Activated CD4-positive, alpha-beta T cell treated with anti-CD3 and anti-CD28 coated beads, Interleukin-2, amount 50 U/mL, for 16 hours (primary cell): ENCODE measurements at regions not wholly inside any gene's neighbourhood (a gene's known extent, or its start where the extent isn't known, plus 50 kb on each side); places are given as distances from the start of the nearest gene placed in this dataset.
"Not testable (repeated sequence)": the region's sequence is repeated elsewhere in the genome, so short reads cannot be mapped to it uniquely, and the experiment has no call there.

ENCODE experiments used
- DNase-seq: peaks from one replicate; pipeline ENCODE4 v3.0.0-alpha.2; 2020

GRCh38 chr2:167670588-167670987 lies 576.8 kb downstream of the STK39 start:
- DNase-seq = no peak

GRCh38 chr2:167653131-167653530 lies 594.3 kb downstream of the STK39 start:
- no peak for DNase-seq

- DNase-seq = no peak
Observed at GRCh38 chr2:167652401-167652800, 595.0 kb downstream of the STK39 start.

GRCh38 chr2:167651406-167652151 lies 595.8 kb downstream of the STK39 start:
- no peak for DNase-seq

GRCh38 chr2:167646557-167646956 lies 600.8 kb downstream of the STK39 start:
- DNase-seq = no peak

- DNase-seq = no peak
Observed at GRCh38 chr2:167640096-167640495, 607.3 kb downstream of the STK39 start.

GRCh38 chr2:167637741-167638140 lies 609.7 kb downstream of the STK39 start:
- DNase-seq = no peak

GRCh38 chr2:167632271-167632670 lies 615.1 kb downstream of the STK39 start:
- not testable (repeated sequence) for DNase-seq

- DNase-seq = no peak
Observed at GRCh38 chr2:167626961-167627360, 620.4 kb downstream of the STK39 start.

GRCh38 chr2:167626301-167626700 lies 621.1 kb downstream of the STK39 start:
- no peak for DNase-seq

GRCh38 chr2:167616997-167617396 lies 630.4 kb downstream of the STK39 start:
- DNase-seq = no peak

- no peak for DNase-seq
Observed at GRCh38 chr2:167613471-167613870, 633.9 kb downstream of the STK39 start.

- no peak for DNase-seq
Observed at GRCh38 chr2:167608487-167608886, 638.9 kb downstream of the STK39 start.

GRCh38 chr2:167607731-167608130 lies 639.7 kb downstream of the STK39 start:
- no peak for DNase-seq

- no peak for DNase-seq
Observed at GRCh38 chr2:167607211-167607610, 640.2 kb downstream of the STK39 start.

GRCh38 chr2:167602122-167602521 lies 645.3 kb downstream of the STK39 start:
- DNase-seq = no peak

- DNase-seq = no peak
Observed at GRCh38 chr2:167599219-167599618, 648.2 kb downstream of the STK39 start.

GRCh38 chr2:167595839-167596471 lies 651.4 kb downstream of the STK39 start:
- peak; percentile 43 for DNase-seq

- DNase-seq = no peak
Observed at GRCh38 chr2:167595021-167595420, 652.4 kb downstream of the STK39 start.

GRCh38 chr2:167592441-167592840 lies 655.0 kb downstream of the STK39 start:
- DNase-seq = no peak

- DNase-seq = no peak
Observed at GRCh38 chr2:167582619-167583018, 664.8 kb downstream of the STK39 start.

- no peak for DNase-seq
Observed at GRCh38 chr2:167581961-167582574, 665.3 kb downstream of the STK39 start.

GRCh38 chr2:167579826-167580225 lies 667.6 kb downstream of the STK39 start:
- no peak for DNase-seq

GRCh38 chr2:167575276-167575675 lies 672.1 kb downstream of the STK39 start:
- no peak for DNase-seq
